ENCODE measurements at regions not wholly inside any gene's neighbourhood (a gene's known extent, or its start where the extent isn't known, plus 50 kb on each side); places are given as distances from the start of the nearest gene placed in this dataset.
"Not testable (repeated sequence)": the region's sequence is repeated elsewhere in the genome, so short reads cannot be mapped to it uniquely, and the experiment has no call there.

GRCh38 chr2:128512379-128513115, 193.9 kb upstream of the HS6ST1 start:
- no peak for TF ChIP-seq CTCF (IDR thresholded peaks at IDR 0.05; ENCODE audit: control insufficient read depth, extremely low read depth, insufficient read depth)
- DNase-seq (ENCODE audit: low read depth) = no peak
- no peak overlapping the region for H3K4me3 ChIP-seq (ENCODE audit: low read depth, low read length)

GRCh38 chr2:128513116-128513960, 194.7 kb upstream of the HS6ST1 start:
- no peak overlapping the region for H3K4me3 ChIP-seq (ENCODE audit: low read depth, low read length)
- no peak for TF ChIP-seq CTCF (IDR thresholded peaks at IDR 0.05; ENCODE audit: control insufficient read depth, extremely low read depth, insufficient read depth)
- no peak for DNase-seq (ENCODE audit: low read depth)

GRCh38 chr2:128513961-128514283, 195.3 kb upstream of the HS6ST1 start:
- DNase-seq (ENCODE audit: low read depth) = no peak
- no peak overlapping the region for H3K4me3 ChIP-seq (ENCODE audit: low read depth, low read length)
- TF ChIP-seq CTCF (IDR thresholded peaks at IDR 0.05; ENCODE audit: control insufficient read depth, extremely low read depth, insufficient read depth) = no peak

- no peak for TF ChIP-seq CTCF (IDR thresholded peaks at IDR 0.05; ENCODE audit: control insufficient read depth, extremely low read depth, insufficient read depth)
- H3K4me3 ChIP-seq (ENCODE audit: low read depth, low read length) = no peak overlapping the region
- DNase-seq (ENCODE audit: low read depth) = no peak
Observed at GRCh38 chr2:128514555-128514955, 195.9 kb upstream of the HS6ST1 start.

GRCh38 chr2:128516938-128517337, 198.3 kb upstream of the HS6ST1 start:
- no peak overlapping the region for H3K4me3 ChIP-seq (ENCODE audit: low read depth, low read length)
- no peak for TF ChIP-seq CTCF (IDR thresholded peaks at IDR 0.05; ENCODE audit: control insufficient read depth, extremely low read depth, insufficient read depth)
- DNase-seq (ENCODE audit: low read depth) = no peak

- DNase-seq (ENCODE audit: low read depth); H3K4me3 ChIP-seq (ENCODE audit: low read depth, low read length): not testable (repeated sequence)
Observed at GRCh38 chr2:128519028-128519427, 200.4 kb upstream of the HS6ST1 start.

GRCh38 chr2:128519517-128520215, 201.0 kb upstream of the HS6ST1 start:
- DNase-seq (ENCODE audit: low read depth) = no peak
- TF ChIP-seq CTCF (IDR thresholded peaks at IDR 0.05; ENCODE audit: control insufficient read depth, extremely low read depth, insufficient read depth) = no peak

More at GRCh38 chr2:128519517-128520215, 201.0 kb upstream of the HS6ST1 start:
- no peak overlapping the region for H3K4me3 ChIP-seq (ENCODE audit: low read depth, low read length)

Data from LNCaP clone FGC (cell line).